ENCODE measurements at regions not wholly inside any gene's neighbourhood (a gene's known extent, or its start where the extent isn't known, plus 50 kb on each side); places are given as distances from the start of the nearest gene placed in this dataset.

DNA sequence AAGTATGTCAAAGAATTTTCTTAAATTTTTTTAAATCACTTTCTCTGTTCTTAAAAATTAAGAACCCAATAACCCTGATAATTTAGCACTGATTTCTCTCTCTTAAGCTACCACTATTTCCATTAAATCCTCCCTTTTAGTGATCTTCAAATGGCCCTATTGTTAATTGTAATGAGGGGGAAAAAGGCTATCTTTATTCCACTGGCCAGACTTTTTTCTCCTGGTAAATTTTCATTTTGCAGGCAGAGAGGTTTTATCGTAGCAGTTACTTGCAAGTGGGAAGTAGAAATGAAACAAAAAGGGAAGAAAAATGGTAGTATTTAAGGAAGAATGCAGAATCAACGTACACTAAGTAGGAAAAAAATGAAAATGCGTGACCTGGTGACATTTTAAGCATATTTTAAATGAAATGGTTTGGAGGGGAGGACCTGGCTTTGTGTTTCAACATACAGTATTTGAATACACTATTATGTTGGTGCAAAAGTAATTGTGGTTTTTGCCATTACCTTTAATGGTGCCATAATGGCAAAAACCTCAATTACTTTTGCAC is 224.9 kb downstream of the TANC2 start:
- peaks cover 0 to 16% (median 2%) of the 10 kb centered on the region in 4 donors for H3K4me1 ChIP-seq
- peaks cover 0 to 5% (median 0%) of the 10 kb centered on the region in 4 donors for H3K36me3 ChIP-seq
- no peak overlapping the region for H3K27ac ChIP-seq (replicated peaks in 1 of 4)
- no peaks in the 10 kb centered on the region for H3K9me3 ChIP-seq
- WGBS, result 72% methylated on average over 3 of the region's 3 CpGs
- DNase-seq (ENCODE audit: extremely low spot score), result no peak
- H3K4me3 ChIP-seq, result no peak overlapping the region
- H3K27me3 ChIP-seq, result no peaks in the 10 kb centered on the region
- intact Hi-C loops (cut with DNase I), result no loop called here
- TF ChIP-seq POLR2A (IDR thresholded peaks at IDR 0.05; ENCODE audit: low read depth) (no peak), EP300 (IDR thresholded peaks at IDR 0.05) (no peak), POLR2AphosphoS5 (IDR thresholded peaks at IDR 0.05) (no peak)
- TF ChIP-seq, protein P1, sequence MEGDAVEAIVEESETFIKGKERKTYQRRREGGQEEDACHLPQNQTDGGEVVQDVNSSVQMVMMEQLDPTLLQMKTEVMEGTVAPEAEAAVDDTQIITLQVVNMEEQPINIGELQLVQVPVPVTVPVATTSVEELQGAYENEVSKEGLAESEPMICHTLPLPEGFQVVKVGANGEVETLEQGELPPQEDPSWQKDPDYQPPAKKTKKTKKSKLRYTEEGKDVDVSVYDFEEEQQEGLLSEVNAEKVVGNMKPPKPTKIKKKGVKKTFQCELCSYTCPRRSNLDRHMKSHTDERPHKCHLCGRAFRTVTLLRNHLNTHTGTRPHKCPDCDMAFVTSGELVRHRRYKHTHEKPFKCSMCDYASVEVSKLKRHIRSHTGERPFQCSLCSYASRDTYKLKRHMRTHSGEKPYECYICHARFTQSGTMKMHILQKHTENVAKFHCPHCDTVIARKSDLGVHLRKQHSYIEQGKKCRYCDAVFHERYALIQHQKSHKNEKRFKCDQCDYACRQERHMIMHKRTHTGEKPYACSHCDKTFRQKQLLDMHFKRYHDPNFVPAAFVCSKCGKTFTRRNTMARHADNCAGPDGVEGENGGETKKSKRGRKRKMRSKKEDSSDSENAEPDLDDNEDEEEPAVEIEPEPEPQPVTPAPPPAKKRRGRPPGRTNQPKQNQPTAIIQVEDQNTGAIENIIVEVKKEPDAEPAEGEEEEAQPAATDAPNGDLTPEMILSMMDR (IDR thresholded peaks at IDR 0.05), result no peak

DNA sequence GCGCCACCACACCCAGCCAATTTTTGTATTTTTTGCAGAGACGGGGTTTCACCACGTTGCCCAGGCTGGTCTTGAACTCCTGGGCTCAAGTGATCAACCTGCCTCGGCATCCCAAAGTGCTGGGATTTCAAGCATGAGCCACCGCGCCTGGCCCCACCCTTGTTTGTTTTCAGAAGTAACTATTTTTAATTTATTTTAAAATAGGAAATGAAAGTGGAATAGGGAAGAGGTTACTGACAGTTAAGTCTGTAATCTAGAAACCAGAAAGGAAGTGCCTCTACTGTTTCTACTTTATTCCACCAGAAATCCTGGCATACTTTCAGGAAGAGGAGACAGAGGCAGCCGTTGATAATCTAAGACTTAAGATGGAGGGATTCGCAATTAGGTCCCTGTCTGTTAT is 225.6 kb downstream of the TANC2 start:
- Histone ChIP-seq H3K36me3 (peaks cover 0 to 5% (median 0%) of the 10 kb centered on the region in 4 donors), H3K4me1 (peaks cover 0 to 16% (median 2%) of the 10 kb centered on the region in 4 donors), H3K9me3 (no peaks in the 10 kb centered on the region), H3K4me3 (no peak overlapping the region), H3K27me3 (no peaks in the 10 kb centered on the region), H3K27ac (replicated peaks in 1 of 4) (peak overlapping the region in 1 of 4 donors; percentile 8)
- 95% methylated on average over 8 of the region's 8 CpGs for WGBS
- no peak for DNase-seq (ENCODE audit: extremely low spot score)
- TF ChIP-seq POLR2A (IDR thresholded peaks at IDR 0.05; ENCODE audit: low read depth), result no peak
- TF ChIP-seq EP300 (IDR thresholded peaks at IDR 0.05), result no peak
- TF ChIP-seq POLR2AphosphoS5 (IDR thresholded peaks at IDR 0.05), result no peak
- TF ChIP-seq, protein P1 (IDR thresholded peaks at IDR 0.05), result no peak
- intact Hi-C loops (cut with DNase I), result no loop called here

DNA sequence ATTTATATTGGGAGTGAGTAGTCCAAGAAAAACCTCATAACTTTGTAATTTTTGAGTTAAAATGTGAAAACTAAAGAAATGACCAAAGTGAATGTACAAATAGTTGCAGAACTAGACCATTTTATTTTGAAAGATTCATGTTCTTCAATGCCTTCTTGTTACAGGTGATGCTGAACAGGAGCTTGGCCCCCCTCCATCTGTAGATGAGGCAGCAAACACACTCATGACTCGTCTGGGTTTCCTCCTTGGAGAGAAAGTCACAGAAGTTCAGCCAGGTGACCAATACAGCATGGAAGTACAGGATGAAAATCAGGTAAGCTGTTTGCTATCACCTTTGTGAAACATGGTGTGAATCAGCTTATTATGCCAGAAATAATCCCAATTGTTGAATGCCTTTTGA is 227.8 kb downstream of the TANC2 start:
- WGBS, result 60% methylated on average over 1 of the region's 1 CpG
- Histone ChIP-seq H3K27me3 (no peaks in the 10 kb centered on the region), H3K4me1 (peaks cover 0 to 8% (median 2%) of the 10 kb centered on the region in 4 donors), H3K9me3 (no peaks in the 10 kb centered on the region), H3K36me3 (peaks cover 0 to 5% (median 0%) of the 10 kb centered on the region in 4 donors), H3K4me3 (no peak overlapping the region), H3K27ac (replicated peaks in 1 of 4) (no peak overlapping the region)
- no peak for DNase-seq (ENCODE audit: extremely low spot score)
- TF ChIP-seq POLR2A (IDR thresholded peaks at IDR 0.05; ENCODE audit: low read depth) (no peak), POLR2AphosphoS5 (IDR thresholded peaks at IDR 0.05) (no peak), EP300 (IDR thresholded peaks at IDR 0.05) (no peak)
- TF ChIP-seq, protein P1 (IDR thresholded peaks at IDR 0.05), result no peak
- intact Hi-C loops (cut with DNase I), result no loop called here

DNA sequence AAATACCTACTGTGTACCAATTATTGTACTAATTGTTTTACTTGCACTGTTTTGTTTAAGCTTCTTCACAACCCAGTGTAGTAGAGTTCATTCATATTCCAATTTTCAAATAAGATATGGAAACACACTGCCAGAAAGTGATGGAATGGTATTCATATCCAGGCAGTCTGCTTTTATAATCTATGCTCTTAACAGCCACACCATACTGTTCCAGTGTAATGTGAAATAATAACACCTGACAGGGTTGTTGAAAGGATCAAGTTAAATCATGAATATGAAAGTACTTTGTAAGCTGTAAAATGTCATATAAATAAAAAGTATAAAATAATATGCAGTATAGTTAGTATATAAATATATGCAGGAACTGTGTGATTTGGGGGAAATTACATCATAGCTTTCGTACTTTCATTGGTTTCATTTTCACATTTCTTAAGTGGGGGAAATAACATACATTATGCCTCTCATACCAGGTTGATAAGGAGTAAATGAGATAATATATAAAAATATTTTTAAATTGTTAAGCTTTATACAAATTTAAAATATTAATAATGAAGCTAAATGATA is 230.8 kb downstream of the TANC2 start:
- no peak overlapping the region for H3K4me3 ChIP-seq
- no peaks in the 10 kb centered on the region for H3K9me3 ChIP-seq
- intact Hi-C loops (cut with DNase I), result no loop called here
- 75% methylated on average over 1 of the region's 1 CpG for WGBS
- TF ChIP-seq, protein P1 (IDR thresholded peaks at IDR 0.05), result no peak
- TF ChIP-seq POLR2A (IDR thresholded peaks at IDR 0.05; ENCODE audit: low read depth) (no peak), POLR2AphosphoS5 (IDR thresholded peaks at IDR 0.05) (no peak), EP300 (IDR thresholded peaks at IDR 0.05) (no peak)
- H3K27ac ChIP-seq (replicated peaks in 1 of 4), result no peak overlapping the region
- H3K36me3 ChIP-seq, result peaks cover 0 to 7% (median 0%) of the 10 kb centered on the region in 4 donors
- no peaks in the 10 kb centered on the region for H3K27me3 ChIP-seq
- no peaks in the 10 kb centered on the region for H3K4me1 ChIP-seq
- no peak for DNase-seq (ENCODE audit: extremely low spot score)
